ENCODE measurements at regions not wholly inside any gene's neighbourhood (a gene's known extent, or its start where the extent isn't known, plus 50 kb on each side); places are given as distances from the start of the nearest gene placed in this dataset.

GRCh38 chr2:64853306-64853705 lies 135.9 kb upstream of the SLC1A4 start:
- TF ChIP-seq CTCF (IDR thresholded peaks at IDR 0.05) = no peak
- no peak for TF ChIP-seq POLR2A (IDR thresholded peaks at IDR 0.05)
